ENCODE measurements at regions not wholly inside any gene's neighbourhood (a gene's known extent, or its start where the extent isn't known, plus 50 kb on each side); places are given as distances from the start of the nearest gene placed in this dataset.

- no peak for TF ChIP-seq CTCF (conservative IDR thresholded peaks at IDR 0.05)
- no peak for TF ChIP-seq EZH2 (IDR thresholded peaks at IDR 0.05; ENCODE audit: low read depth)
Measured at GRCh38 chr1:47514229-47514628, 76.4 kb downstream of the FOXD2 start.
